ENCODE measurements at regions not wholly inside any gene's neighbourhood (a gene's known extent, or its start where the extent isn't known, plus 50 kb on each side); places are given as distances from the start of the nearest gene placed in this dataset.

DNA sequence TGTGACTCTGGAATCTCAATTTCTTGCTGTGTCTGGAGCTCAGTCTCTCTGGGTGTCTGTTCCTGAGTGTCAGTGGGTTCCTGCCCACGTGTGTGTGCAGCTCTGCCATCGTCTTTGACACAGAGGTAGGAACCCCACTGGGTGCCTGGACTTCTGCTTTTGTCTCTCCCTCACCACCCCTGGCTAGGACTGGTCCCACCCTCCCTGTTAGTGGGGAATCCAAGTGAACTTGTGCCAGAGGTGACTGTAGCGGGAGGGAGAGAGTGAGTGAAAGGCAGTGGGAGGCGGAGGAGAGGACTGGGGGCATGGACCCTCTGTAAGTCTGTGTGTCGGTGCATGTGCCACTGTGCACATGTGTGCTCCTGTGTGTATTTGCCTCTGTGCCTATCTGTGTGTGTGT, 299.9 kb upstream of the ZMIZ1 start:
- DNase-seq, result no peak

DNA sequence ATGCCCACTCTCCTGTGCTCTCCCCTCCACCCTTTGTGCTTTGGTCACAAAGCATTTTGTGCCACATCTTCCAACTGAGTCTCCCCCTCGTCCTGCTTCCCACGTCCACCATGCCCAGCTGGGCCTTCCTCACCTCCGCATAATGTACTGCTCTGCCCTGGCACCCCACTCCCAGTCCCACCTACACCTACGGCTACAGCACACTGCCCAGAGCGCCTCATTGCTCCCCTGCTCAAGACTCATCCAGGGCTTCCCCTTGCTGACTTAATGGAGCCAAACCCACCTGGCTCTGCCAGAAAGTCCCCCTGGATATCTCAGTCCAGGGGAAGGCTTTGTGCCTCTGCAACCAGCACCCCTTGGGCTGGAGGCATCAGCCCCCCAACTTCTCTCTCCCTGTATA, 299.2 kb upstream of the ZMIZ1 start:
- no peak for DNase-seq

DNA sequence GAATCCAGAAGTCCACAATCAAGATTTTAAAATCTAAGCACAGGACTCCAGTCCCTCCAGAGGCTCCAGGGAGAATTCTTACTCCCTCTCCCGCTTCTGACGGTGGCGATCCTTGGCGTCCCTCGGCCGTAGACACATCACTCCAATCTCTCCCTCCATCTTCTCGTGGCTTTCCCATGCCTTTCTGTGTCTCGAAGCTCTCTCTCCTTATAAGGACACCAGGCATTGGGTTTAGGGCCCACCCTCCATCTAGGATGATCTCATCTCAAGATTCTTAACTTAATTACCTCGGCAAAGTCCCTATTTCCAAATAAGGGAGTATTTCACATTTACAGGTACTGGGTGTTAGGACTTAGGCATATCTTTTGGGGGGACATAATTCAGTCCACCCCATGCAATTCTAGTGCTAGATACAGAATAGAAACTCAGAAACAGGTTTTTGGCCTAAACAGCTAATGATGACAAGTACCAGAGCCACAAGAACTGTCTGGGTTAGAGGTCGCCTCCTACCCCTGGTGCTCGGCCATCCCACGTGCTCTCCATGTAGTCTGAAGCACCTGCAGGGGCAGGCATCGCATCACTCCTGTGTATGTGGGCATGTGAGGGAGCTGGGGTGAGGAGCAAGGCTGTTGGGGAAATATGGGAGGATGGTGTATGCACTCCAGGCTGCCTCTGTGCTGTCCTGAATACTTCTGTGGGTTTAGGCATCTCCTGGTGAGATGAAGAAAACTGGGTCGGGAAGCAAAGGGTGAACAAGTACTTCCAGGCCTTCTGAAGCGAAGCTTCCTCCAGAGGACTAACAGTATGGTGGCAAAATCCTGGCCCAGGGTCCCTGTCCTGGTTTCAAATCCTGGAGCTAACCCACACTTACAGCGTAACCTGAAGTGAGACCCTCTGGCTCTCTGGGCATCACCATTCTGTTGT, 298.3 kb upstream of the ZMIZ1 start:
- DNase-seq, result no peak

DNA sequence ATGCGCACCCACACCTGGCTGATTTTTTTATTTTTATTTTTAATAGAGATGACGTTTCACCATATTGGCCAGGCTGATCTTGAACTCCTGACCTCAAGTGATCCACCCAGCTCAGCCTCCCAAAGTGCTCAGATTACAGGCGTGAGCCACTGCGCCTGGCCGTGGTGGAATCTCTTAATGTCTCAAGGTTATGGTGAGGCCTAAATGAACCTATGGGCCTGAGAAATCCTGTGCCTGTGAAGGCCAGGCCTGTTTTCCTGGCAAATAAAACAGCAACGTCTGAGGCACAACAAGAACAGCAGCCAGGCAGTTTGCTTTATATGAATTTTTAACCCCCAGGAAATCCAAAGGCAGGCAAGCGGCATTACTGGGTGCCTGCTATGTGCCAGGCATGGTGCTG, 297.5 kb upstream of the ZMIZ1 start:
- DNase-seq, result no peak

DNA sequence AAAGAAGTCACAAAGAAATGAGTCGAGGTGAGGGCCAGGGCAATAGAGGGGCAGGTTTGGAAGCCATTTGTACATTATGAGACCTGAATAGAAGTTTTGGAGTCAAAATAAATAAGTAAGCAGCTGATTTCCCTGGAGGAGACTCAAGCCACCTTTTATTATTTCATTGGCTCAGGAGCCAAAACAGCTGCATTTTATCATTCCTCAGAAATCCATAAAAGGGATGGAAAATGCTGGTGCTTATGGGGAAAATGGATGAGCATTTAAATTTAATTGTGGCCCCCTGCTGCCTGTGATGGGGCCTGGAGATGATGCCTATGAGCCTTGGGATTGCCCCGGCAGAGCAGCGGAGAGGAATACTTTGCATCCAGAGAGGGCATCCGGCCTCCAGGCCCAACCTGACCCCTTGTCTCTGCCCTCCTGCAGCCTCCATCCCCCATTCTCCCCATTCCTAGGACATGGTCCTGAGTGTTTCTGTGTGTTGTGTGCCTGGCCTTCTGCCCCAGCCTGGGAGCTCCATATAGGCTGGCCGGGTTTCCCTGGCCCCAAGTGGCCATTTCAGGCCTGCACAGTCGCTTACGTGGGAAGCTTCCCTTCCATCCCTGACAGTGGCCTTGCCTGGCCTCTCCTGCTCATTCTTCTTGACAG, 296.8 kb upstream of the ZMIZ1 start:
- DNase-seq, result no peak

DNA sequence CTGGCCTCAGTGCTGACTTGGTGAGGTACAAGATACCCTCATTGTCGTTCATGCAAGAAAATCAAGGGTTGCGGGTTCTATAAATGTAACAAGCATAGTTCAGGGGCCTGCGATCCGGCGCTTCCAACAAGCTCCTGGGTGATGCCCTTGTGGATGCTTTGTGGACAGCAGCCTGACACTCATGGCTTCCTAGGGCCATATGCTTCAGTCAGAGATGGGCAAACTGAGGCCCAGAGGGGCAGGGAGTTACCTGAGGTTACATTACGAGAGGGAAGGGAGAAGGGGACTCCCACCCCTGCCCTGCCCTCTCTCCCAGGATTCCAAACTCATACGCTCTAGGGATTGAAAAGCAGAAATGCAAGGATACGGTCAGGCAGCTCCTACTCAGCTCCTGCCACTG, 296.3 kb upstream of the ZMIZ1 start:
- DNase-seq, result no peak

DNA sequence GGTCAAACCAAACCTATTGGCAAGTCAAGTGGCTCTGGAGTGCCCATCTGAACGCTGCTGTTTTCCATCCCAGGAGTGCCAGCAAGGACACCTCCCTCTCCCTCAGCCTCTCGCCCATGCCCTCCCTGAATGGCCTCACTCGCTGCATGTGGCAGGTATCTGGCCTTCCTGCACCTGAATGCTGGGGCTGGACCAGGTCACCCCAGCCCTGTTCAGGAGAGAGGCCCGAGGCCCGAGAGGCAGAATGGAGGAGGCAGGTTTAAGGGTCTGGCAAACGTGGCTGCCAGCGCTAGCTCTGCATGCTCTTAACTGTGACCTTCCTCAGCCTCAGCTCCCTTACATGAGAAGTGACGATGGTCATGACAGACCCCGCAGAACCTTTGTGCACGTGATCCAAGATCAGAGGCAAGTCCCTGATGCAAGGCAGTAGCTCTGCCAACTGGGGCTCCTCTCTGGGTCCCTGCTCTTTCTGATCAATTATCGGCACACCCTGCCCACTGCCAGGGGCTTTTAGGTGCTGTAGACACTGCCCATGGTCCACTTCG, 295.7 kb upstream of the ZMIZ1 start:
- DNase-seq, result no peak

DNA sequence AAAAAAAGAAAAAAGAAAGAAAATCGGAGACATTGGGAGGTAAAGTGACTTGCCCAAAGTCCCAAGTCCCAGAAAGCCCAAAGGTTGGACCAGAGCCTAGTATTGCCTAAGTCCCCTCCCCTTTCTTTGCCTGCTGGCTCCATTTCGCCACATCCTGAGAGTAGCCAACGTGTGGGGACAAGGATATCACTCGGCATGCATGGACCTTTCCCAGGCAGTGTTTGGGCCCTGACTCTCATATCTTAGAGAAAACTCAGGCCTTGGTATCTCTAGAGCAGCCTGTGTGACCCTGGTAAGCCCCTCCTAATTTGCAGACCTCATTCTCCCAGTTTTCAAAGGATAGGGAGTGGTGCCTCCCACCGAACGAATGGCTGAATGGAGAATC, 294.2 kb upstream of the ZMIZ1 start:
- DNase-seq, result no peak

DNA sequence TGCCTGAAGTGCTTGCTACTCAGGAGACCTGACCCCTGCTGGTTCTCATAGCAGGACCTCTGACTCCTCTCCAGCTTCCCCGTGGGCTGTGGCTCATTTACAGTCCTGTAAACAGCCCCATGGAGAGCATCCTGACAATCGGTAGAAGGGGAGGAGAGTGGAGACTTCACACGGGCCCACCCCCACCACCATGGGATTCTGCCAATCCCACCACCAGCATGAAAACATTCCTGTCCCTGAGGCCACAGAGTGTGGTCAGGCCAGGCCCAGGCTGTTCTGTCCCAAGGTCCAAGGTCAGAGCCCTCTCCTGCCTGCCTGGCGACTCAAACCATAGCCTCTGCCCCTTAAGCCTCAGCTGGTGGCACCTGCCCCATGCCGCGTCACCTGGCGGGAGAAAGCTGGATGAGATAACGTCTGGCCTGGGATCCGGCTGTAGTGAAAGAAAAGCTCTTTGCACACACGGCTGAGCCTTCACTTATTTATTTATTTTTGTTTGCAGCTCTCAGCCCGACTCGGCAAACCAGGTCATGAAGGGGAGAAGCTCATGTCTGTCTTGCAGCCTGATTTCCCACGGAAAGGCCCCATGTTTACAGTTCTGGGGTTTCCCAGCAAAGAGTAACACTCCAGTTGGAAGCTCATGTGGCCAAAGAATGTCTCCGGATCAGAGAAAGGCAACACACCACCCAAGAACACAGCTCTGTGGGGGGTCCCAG, 293.6 kb upstream of the ZMIZ1 start:
- no peak for DNase-seq

DNA sequence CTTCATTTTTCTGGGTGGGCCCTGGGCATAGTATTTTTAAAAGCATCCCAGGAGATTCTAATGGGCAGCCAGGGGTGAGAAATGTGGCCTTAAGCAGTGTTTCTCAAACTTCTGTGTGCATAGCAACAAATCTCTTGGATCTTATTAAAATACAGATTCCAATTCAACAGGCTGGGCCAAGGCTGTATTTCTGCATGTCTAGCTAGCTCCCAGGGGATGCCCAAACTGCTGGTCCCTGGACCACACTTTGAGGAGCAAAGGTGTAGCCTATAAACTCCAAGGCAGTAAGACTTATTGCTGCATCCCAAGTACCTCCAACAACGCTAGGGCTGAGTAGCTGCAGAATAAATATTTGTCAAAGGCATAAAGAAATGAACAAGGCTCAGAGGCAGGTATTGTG, 292.9 kb upstream of the ZMIZ1 start:
- no peak for DNase-seq

DNA sequence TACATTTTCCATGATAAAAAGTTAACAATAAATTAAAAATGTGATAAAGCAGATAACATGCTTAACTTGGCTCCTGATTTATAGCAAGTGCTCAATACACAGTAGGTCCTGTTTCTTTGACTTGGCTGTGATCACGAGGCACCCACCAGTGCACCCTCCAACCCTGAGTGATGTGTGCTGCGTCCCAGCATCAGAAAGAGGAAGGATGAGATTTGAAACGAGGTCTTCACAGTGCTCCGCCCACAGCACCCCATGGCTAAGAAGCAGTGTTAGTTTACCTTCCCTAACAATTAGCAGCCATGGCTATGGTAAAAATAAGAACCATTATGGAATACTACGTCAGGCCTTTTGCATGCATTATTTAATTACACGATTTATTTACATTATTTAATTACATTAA, 292.0 kb upstream of the ZMIZ1 start:
- no peak for DNase-seq

DNA sequence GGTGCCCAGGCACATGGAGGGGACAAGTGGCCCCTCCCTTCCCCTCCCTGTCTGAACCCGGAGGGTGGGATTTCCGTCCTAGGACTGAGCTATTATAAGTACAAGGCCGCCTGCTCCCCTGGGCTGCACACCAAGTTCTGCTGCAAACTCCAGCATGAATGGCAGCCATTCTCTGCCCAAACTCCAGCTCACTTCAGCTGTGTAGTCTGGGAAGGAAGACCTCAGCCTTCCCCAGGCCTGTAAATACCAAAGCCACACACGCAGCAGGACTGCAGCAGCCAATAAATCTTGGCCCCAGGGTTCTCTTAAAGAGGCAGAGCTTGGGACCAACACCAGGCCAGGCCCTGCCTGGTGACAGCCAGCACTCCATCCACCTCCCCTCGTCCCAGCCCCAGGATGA, 291.3 kb upstream of the ZMIZ1 start:
- no peak for DNase-seq

DNA sequence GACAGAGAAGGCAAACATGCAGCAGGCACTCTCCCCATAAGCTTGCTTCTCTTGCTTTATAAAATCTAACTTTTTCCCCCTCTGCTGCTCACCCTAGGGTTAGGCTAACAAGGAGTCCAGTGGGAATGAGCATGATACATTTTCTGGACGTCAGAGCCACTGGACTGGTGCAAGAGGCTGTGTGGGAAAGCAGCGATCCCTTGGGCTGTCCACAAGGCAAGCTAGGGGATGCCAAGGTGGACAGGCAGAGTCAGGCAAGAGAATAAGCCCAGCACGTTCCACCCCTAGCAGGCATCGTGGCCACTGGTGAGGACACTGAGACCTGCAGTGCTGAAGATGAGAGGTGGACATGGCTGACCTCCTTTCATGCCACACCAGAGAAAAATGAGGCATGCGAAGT, 290.9 kb upstream of the ZMIZ1 start:
- DNase-seq, result no peak

DNA sequence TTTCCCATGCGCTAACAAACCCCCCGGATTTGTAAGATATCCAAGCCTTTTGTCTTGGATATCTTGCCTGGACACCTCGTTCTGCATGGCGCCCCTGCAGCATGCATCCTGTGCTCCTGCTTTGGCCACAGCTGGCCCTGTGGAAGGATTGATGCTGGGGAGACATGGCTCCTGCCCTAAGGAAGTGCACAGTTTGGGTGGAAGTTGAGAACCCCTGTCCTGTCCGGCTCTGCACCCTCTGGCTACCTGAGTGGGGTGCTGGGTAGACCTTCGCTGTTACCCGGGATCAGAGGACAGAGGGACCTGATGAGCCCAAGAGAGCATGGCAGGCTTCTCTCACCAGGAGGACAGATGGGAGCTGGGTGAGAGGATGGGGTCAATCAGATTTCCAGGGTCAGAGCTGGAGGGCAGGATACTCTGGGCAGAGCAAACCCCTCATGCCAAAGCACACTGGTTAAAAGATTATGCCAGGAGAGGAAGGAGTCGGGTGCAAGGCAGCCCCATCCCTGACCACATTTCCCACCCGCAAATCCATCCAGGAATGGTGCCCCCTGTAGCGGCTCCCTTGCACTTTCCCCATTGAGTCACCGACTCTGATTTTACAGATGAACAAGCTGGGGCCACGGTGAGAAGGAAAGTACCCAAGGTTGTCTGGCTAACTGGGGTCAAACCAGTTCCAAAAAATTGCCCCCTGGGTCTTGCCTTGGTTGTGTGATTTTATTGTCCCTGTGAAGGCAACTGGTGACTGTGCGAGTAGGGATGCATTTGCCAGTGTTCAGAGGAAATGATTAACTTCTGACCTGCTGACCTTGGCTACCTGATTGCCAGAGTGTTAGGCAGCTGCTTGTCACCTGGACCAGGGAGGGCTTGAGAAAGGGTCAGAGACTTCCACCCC, 290.1 kb upstream of the ZMIZ1 start:
- no peak for DNase-seq

DNA sequence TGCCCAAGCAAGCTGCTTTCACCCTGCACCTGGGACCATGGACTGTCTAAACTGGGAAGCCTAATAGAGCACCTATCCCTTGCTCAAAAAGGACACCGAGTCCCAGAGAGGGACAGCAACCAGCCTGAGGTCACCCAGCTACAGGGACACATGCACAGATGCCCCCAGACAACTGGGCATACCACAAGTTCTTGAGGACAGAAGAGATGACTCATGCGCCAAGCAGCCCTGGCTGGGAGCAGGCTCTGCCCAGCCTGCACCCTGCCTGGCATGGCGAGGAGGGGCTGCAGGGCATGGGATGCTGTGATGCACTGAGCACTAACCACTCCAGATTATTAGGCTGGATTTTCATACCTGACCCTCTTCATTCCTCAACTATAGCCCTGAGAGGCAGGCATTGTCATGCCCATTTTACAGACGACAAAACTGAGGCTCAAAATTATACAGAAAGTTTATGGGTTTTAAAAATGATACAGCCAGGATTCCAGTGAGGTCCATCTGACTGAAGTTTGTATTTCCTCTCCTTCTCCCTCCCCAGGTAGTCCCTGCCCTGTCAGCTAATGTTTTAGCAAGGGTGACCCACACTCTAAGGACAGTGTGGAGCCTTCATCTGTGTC, 289.3 kb upstream of the ZMIZ1 start:
- DNase-seq, result no peak

DNA sequence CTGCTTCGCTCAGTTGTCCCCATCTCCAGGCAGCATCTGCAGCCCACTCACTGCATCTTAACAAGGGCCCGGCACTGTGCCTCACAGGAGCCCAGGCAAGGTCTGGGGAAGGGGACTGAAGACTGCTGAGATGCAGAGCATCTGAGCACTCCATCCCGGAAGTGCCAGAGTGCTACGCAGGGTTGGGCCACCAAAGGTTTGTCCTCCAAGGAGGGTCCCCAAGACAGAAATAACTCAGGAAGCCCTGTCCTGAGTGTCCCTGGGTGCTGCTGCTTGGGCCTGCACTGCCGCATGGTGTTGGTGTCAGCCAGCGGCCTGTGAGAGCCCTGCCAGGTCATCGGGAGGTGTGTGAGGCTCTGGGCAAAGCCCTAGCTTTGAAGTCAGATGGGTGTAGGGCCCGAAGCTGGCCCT, 288.2 kb upstream of the ZMIZ1 start:
- DNase-seq, result no peak

DNA sequence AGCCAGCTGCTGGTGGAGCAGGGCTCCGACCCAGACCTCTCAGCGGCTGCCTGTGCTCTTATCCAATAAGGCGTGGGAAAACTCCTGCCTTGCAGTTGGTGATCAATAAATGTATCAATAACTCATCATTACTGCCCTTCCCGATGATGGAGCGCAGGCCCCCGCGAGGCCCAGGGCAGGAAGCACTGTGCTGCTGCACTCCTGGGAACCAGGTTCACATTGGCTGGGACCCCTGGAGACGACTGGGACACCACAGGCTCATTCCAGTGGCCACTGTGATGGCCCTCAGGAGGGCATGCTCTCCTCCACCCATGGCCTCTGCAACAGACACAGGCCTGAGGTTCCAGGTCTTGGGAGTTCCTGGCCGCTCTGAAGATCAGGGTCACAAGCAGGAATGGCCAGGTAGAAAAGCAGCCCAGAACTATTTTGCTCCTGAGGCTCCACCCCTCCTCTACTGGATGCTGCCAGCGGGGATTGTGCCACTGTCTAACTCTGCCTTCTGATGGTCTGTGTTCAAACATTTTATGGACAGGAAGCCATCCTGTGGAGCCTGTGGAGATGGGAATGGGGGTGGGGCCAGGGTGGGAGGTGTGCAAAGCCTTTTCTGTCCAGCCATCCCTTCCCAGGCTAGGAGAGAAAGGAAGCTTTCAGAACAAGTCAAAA, 287.4 kb upstream of the ZMIZ1 start:
- DNase-seq, result no peak

DNA sequence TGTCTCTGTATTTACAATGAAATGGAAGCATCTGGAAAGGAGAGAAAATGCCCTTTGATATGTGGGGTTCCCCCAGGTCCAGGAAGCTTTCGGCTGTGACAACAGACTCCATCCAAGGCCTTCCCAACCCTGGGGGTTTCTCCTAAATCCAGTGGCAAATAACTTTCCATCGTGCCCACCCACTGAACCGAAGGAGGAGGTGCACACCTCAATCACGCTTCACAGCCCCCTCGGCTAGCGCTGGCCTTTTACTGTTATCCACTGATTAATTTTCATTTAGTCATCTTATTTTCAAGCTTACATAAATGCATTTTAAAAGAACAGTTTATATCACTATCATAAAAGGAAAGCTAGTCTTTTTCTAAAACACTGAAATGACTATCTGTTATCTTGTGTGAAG, 286.8 kb upstream of the ZMIZ1 start:
- no peak for DNase-seq

DNA sequence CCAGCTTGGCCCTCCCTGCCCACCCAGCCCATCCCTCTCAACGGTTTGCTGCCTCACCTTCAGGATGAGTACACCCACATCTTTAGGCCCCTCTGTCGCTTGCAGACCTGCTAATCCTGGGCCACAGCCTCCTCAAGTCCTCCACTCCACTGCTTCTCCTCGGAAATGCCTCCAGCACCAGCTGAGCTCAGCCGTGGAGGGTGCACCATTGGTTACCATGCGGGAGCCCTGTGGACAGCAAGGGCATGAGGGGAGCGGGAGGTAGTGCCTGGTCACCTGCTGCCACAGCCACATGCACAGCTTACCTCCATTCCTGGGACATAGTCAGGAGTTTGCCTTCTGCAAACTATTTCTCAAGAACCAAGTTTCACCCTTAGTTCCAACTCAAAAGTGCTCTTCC, 286.3 kb upstream of the ZMIZ1 start:
- DNase-seq, result no peak

DNA sequence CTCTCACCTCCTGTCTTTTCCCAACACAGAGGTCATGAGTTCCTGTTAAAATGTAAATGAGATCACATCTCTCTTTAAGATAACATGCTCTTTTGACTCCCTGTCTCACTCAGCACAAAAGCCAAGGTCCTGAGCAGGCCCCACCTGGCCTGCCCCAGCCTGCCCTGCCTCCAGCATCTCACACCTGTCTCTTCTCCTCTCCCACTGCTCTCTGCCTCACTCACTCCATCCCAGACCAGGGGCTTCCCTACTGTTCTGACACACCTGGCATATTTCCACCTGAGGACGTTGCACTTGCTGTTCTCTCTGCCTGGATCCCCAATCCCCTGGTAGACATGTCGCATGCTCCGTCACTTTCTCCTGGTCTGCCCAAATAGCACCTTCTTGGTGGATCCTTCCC, 285.0 kb upstream of the ZMIZ1 start:
- no peak for DNase-seq

DNA sequence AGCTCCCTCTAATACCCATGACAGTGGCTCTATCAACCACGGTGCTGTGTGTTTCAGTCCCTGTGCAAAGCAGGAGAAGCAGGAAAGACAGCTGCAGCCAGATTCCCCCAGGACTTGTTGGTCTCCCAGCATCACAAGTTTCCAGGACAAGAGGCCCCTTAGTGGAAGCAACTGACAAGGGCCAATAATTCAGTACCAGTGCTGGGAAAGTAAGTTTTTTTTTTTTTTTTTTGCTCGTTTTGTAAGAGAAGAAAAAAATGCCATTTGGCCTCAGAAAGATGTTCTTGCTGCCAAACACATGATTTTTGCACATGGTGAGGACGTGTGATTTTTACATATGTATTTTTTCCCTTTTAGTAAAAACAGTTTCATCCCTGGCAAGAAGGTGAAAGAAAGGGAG, 284.2 kb upstream of the ZMIZ1 start:
- no peak for DNase-seq

DNA sequence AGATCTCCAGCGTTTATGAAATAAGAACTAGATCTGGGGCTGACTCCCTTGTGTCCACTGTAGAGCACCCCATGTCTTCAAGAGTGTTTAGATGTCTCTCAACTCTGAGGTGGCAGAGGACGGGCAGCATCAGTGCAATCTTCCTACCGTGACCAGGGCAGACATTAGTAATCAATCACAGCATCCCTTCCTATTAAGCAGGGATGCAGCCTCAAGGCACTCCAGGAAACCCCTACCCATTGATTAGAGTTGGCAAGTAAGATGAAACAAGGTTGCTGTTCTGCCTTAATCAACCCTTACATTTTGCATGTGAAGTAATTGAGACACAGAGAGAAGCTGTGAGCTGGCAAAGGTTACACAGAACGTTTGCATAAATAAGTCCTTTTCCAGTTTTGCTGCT, 283.7 kb upstream of the ZMIZ1 start:
- no peak for DNase-seq
